GM12874 (cell line): ENCODE measurements at regions not wholly inside any gene's neighbourhood (a gene's known extent, or its start where the extent isn't known, plus 50 kb on each side); places are given as distances from the start of the nearest gene placed in this dataset.

Experiments
- CTCF ChIP-seq: IDR thresholded peaks from 2 replicates; pipeline ENCODE4 v1.5.1; 2011; ENCODE audit warnings: low read depth, mild to moderate bottlenecking, control low read depth, low read length, moderate library complexity; ENCODE audit not compliant: insufficient read depth

GRCh38 chr18:30094556-30094955 lies 948.0 kb downstream of the DSC3 start:
- no peak for TF ChIP-seq CTCF

DNA sequence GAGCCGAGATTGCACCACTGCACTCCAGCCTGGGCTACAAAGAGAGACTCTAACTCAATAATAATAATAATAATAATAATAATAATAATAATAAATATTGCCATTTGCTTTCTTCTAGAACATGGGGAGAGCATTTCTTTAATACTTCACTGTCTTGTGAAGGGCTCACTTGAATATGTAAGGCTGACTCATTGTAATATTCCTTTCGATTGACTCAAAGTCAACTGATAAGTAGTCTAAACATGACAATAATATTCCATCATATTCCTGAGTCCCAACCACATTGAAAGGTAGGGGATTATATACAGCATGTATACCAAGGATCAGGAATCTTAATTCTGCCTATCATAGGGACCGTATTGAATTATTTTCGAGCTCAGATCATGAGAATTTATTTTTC lies 949.2 kb downstream of the DSC3 start:
- no peak for TF ChIP-seq CTCF

DNA sequence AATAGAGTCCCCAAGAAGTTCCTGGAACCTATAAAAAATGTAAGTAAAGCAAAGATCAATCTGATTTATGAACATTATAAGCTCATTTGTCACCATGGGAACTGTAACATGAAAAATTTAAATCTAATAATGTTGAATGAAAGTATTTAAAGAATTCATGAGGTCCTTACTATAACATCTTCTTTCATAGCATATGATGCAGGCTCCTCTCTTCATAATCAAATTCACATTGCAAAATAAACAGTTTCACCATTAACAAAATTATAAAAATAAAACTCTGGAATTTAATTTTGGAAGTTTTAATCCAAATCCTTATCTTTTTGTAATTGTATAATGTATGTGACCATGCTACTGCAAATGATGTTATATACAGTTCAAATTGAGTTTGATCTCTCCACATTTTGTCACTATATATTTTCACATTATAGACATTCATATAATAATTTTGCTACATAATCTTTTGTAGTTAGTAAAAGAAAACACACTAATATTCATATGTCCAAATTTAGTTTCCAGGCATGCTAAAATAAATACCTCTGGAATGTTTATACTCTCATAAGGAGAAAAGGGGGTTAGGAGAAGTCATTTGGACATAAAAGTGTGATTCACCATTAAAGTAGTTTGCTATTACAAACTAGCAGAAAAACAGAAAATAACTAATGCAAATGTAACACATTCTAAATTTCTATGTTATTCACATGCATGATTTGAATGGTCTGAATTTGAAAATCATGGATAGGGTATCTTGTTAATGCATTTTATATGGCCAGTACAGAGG lies 954.1 kb downstream of the DSC3 start:
- TF ChIP-seq CTCF = no peak

DNA sequence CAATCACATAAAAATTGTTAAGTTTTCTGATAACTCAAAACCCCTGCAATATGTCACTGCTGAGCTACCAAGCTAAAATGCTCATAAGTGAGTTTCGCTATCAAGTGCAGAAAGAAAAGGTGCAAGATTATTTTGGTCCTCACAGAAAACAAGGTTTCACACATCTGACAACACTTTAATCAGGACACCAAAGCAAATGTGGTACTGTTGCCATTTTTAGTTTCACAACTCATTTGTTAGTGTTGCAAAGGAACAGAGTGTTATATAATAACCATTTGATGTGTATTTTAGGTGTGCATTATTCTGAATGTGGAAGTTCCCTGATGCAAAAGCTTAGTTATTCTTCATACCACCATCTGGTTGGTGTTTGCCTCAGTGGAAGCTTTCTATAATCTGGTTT lies 956.2 kb downstream of the DSC3 start:
- no peak for TF ChIP-seq CTCF

GRCh38 chr18:30081122-30081521 lies 961.4 kb downstream of the DSC3 start:
- no peak for TF ChIP-seq CTCF

GRCh38 chr18:30072609-30073385 lies 969.7 kb downstream of the DSC3 start:
- TF ChIP-seq CTCF = no peak

- no peak for TF ChIP-seq CTCF
Observed at GRCh38 chr18:30066288-30066687, 976.3 kb downstream of the DSC3 start.
